ENCODE measurements at regions not wholly inside any gene's neighbourhood (a gene's known extent, or its start where the extent isn't known, plus 50 kb on each side); places are given as distances from the start of the nearest gene placed in this dataset.

- no peak for TF ChIP-seq CTCF (IDR thresholded peaks at IDR 0.05; ENCODE audit: insufficient read depth, low read depth, low read length)
- TF ChIP-seq EZH2 (IDR thresholded peaks at IDR 0.05; ENCODE audit: insufficient read depth, low read length) = no peak
Measured at GRCh38 chr3:71940486-71940885, 155.5 kb upstream of the PROK2 start.

Data from astrocyte (in vitro differentiated cells and primary cell).